CD8-positive, alpha-beta memory T cell (primary cell): ENCODE measurements at regions not wholly inside any gene's neighbourhood (a gene's known extent, or its start where the extent isn't known, plus 50 kb on each side); places are given as distances from the start of the nearest gene placed in this dataset.
A peak's percentile ranks its signal among the peaks of the same experiment; 100 is the strongest.

Experiments
- CTCF ChIA-PET: fragments of 350-600 bp; sonication (Branson Sonifier 250); formaldehyde crosslinking; loops from one replicate; lab custom pipeline; 2021; ENCODE audit warnings: antibody characterized with exemption; lab: Charles Lee
- POLR2A ChIA-PET: fragments of 350-600 bp; sonication (Branson Sonifier 250); formaldehyde crosslinking; loops from one replicate; lab custom pipeline; 2021; ENCODE audit warnings: antibody characterized with exemption; lab: Charles Lee
- DNase-seq, 5 donors: peaks; one replicate each; pipeline versions ENCODE4 v3.0.0 to v3.0.0-alpha.2; 2020 to 2022; ENCODE audit warnings: mixed read lengths in 1 of 5
- H3K27ac ChIP-seq: one replicate; pipeline ENCODE4 v1.7.0; 2013; ENCODE audit warnings: low read depth, mild to moderate bottlenecking, low read length, moderate library complexity
- H3K27me3 ChIP-seq: 2 replicates; pipeline ENCODE4 v1.7.0; 2013; ENCODE audit warnings: low read length, mild to moderate bottlenecking; ENCODE audit not compliant: insufficient read depth, poor library complexity, severe bottlenecking
- H3K36me3 ChIP-seq: 2 replicates; pipeline ENCODE4 v1.7.0; 2013; ENCODE audit warnings: mild to moderate bottlenecking, low read length, moderate library complexity; ENCODE audit not compliant: insufficient read depth
- H3K4me1 ChIP-seq: 2 replicates; pipeline ENCODE4 v1.7.0; 2013; ENCODE audit warnings: mild to moderate bottlenecking, low read length, moderate library complexity; ENCODE audit not compliant: insufficient read depth
- H3K4me3 ChIP-seq: 2 replicates; pipeline ENCODE4 v1.7.0; 2013; ENCODE audit warnings: mild to moderate bottlenecking, low read length
- H3K9me3 ChIP-seq: 2 replicates; pipeline ENCODE4 v1.7.0; 2013; ENCODE audit warnings: mild to moderate bottlenecking, low read length
- H3K27ac Mint-ChIP-seq, 8 donors: one replicate each; pipeline ENCODE4 v1.8.0; 2020 to 2021; ENCODE audit warnings: mixed read lengths in 8 of 8, mild to moderate bottlenecking in 6 of 8, inconsistent platforms in 3 of 8, moderate library complexity in 3 of 8
- H3K27me3 Mint-ChIP-seq, 2 donors: one replicate each; pipeline ENCODE4 v1.8.0; 2020 to 2021; ENCODE audit warnings: mixed read lengths in 2 of 2, mild to moderate bottlenecking in 1 of 2, moderate library complexity in 1 of 2
- H3K36me3 Mint-ChIP-seq, 3 donors: one replicate each; pipeline ENCODE4 v1.8.0; 2020 to 2021; ENCODE audit warnings: mixed read lengths in 3 of 3, inconsistent platforms in 1 of 3, mild to moderate bottlenecking in 1 of 3
- H3K4me1 Mint-ChIP-seq, 3 donors: one replicate each; pipeline ENCODE4 v1.8.0; 2020 to 2021; ENCODE audit warnings: mixed read lengths in 3 of 3, inconsistent platforms in 1 of 3, mild to moderate bottlenecking in 1 of 3
- H3K4me3 Mint-ChIP-seq, 7 donors: one replicate each; pipeline ENCODE4 v1.8.0; 2020 to 2021; ENCODE audit warnings: mixed read lengths in 7 of 7, mild to moderate bottlenecking in 6 of 7, moderate library complexity in 4 of 7, inconsistent platforms in 2 of 7
- H3K9me3 Mint-ChIP-seq, 5 donors: one replicate each; pipeline ENCODE4 v1.8.0; 2020 to 2022; ENCODE audit warnings: mixed read lengths in 5 of 5, mild to moderate bottlenecking in 3 of 5, moderate library complexity in 2 of 5, inconsistent platforms in 1 of 5

- Histone ChIP-seq H3K27ac (no peak overlapping the region), H3K27me3 (no peaks in the 10 kb centered on the region), H3K4me1 (no peaks in the 10 kb centered on the region), H3K9me3 (no peaks in the 10 kb centered on the region), H3K36me3 (no peaks in the 10 kb centered on the region), H3K4me3 (no peak overlapping the region)
- ChIA-PET POLR2A (no interaction called here), CTCF (no interaction called here)
- H3K27ac Mint-ChIP-seq = no peak overlapping the region
- DNase-seq = no peak
- peaks cover 6 to 8% of the 10 kb centered on the region in 2 donors for H3K27me3 Mint-ChIP-seq
- H3K4me1 Mint-ChIP-seq = peaks cover 9 to 16% (median 12%) of the 10 kb centered on the region in 3 donors
- no peaks in the 10 kb centered on the region for H3K36me3 Mint-ChIP-seq
- H3K4me3 Mint-ChIP-seq = no peak overlapping the region
- H3K9me3 Mint-ChIP-seq = no peaks in the 10 kb centered on the region
Measured at GRCh38 chr1:229951856-229952534, 115.0 kb upstream of the GALNT2 start.

- H3K27ac ChIP-seq = no peak overlapping the region
- H3K9me3 ChIP-seq = no peaks in the 10 kb centered on the region
- H3K4me3 ChIP-seq = no peak overlapping the region
- Mint-ChIP-seq H3K27me3 (peaks cover 10% of the 10 kb centered on the region in 2 donors), H3K27ac (no peak overlapping the region), H3K4me1 (peaks cover 9 to 16% (median 12%) of the 10 kb centered on the region in 3 donors), H3K36me3 (peaks cover 0 to 4% (median 0%) of the 10 kb centered on the region in 3 donors), H3K4me3 (no peak overlapping the region), H3K9me3 (no peaks in the 10 kb centered on the region)
- no peaks in the 10 kb centered on the region for H3K4me1 ChIP-seq
- POLR2A ChIA-PET = no interaction called here
- CTCF ChIA-PET = no interaction called here
- H3K27me3 ChIP-seq = no peaks in the 10 kb centered on the region
- no peak for DNase-seq
- H3K36me3 ChIP-seq = no peaks in the 10 kb centered on the region
Measured at GRCh38 chr1:229952670-229953520, 114.1 kb upstream of the GALNT2 start.

- ChIA-PET CTCF (no interaction called here), POLR2A (no interaction called here)
- no peaks in the 10 kb centered on the region for H3K9me3 ChIP-seq
- H3K9me3 Mint-ChIP-seq = peaks cover 0 to 1% (median 0%) of the 10 kb centered on the region in 5 donors
- peaks cover 10 to 14% of the 10 kb centered on the region in 2 donors for H3K27me3 Mint-ChIP-seq
- H3K4me3 ChIP-seq = no peak overlapping the region
- H3K4me1 ChIP-seq = no peaks in the 10 kb centered on the region
- H3K36me3 ChIP-seq = no peaks in the 10 kb centered on the region
- H3K4me3 Mint-ChIP-seq = peak overlapping the region in 4 of 7 donors; percentile 10 to 17 (median 13)
- H3K36me3 Mint-ChIP-seq = peaks cover 0 to 4% (median 0%) of the 10 kb centered on the region in 3 donors
- no peak overlapping the region for H3K27ac ChIP-seq
- no peak overlapping the region for H3K27ac Mint-ChIP-seq
- no peaks in the 10 kb centered on the region for H3K27me3 ChIP-seq
- H3K4me1 Mint-ChIP-seq = peaks cover 9 to 16% (median 12%) of the 10 kb centered on the region in 3 donors
- DNase-seq = peak in 1 of 5 donors; percentile 21
Measured at GRCh38 chr1:229953736-229954326, 113.2 kb upstream of the GALNT2 start.

- no peaks in the 10 kb centered on the region for H3K27me3 ChIP-seq
- Mint-ChIP-seq H3K4me1 (no peaks in the 10 kb centered on the region), H3K36me3 (no peaks in the 10 kb centered on the region), H3K27me3 (peaks cover 18 to 46% of the 10 kb centered on the region in 2 donors), H3K4me3 (no peak overlapping the region), H3K27ac (no peak overlapping the region), H3K9me3 (peaks cover 0 to 3% (median 0%) of the 10 kb centered on the region in 5 donors)
- H3K9me3 ChIP-seq = no peaks in the 10 kb centered on the region
- H3K4me1 ChIP-seq = no peaks in the 10 kb centered on the region
- H3K27ac ChIP-seq = no peak overlapping the region
- CTCF ChIA-PET = no interaction called here
- DNase-seq = no peak
- H3K36me3 ChIP-seq = no peaks in the 10 kb centered on the region
- POLR2A ChIA-PET = no interaction called here
- H3K4me3 ChIP-seq = no peak overlapping the region
Measured at GRCh38 chr1:229964281-229964680, 102.8 kb upstream of the GALNT2 start.

- CTCF ChIA-PET = no interaction called here
- no peak for DNase-seq
- peaks cover 0 to 6% (median 3%) of the 10 kb centered on the region in 5 donors for H3K9me3 Mint-ChIP-seq
- H3K36me3 ChIP-seq = no peaks in the 10 kb centered on the region
- no peak overlapping the region for H3K4me3 ChIP-seq
- no peak overlapping the region for H3K4me3 Mint-ChIP-seq
- H3K4me1 ChIP-seq = no peaks in the 10 kb centered on the region
- peaks cover 17 to 18% of the 10 kb centered on the region in 2 donors for H3K27me3 Mint-ChIP-seq
- no peaks in the 10 kb centered on the region for H3K36me3 Mint-ChIP-seq
- H3K4me1 Mint-ChIP-seq = no peaks in the 10 kb centered on the region
- no peaks in the 10 kb centered on the region for H3K9me3 ChIP-seq
- H3K27me3 ChIP-seq = no peaks in the 10 kb centered on the region
- H3K27ac ChIP-seq = no peak overlapping the region
- POLR2A ChIA-PET = no interaction called here
- H3K27ac Mint-ChIP-seq = no peak overlapping the region
Measured at GRCh38 chr1:229970714-229971113, 96.3 kb upstream of the GALNT2 start.

- POLR2A ChIA-PET = no interaction called here
- Mint-ChIP-seq H3K27me3 (peaks cover 13 to 15% of the 10 kb centered on the region in 2 donors), H3K36me3 (no peaks in the 10 kb centered on the region), H3K4me1 (no peaks in the 10 kb centered on the region), H3K9me3 (peaks cover 0 to 7% (median 3%) of the 10 kb centered on the region in 5 donors), H3K27ac (no peak overlapping the region), H3K4me3 (no peak overlapping the region)
- Histone ChIP-seq H3K36me3 (no peaks in the 10 kb centered on the region), H3K4me3 (no peak overlapping the region), H3K27ac (no peak overlapping the region), H3K9me3 (no peaks in the 10 kb centered on the region), H3K4me1 (no peaks in the 10 kb centered on the region), H3K27me3 (no peaks in the 10 kb centered on the region)
- no peak for DNase-seq
- CTCF ChIA-PET = no interaction called here
Measured at GRCh38 chr1:229971141-229971540, 95.9 kb upstream of the GALNT2 start.

- H3K27me3 Mint-ChIP-seq = peaks cover 7% of the 10 kb centered on the region in 2 donors
- no peak for DNase-seq
- H3K4me1 ChIP-seq = no peaks in the 10 kb centered on the region
- no peak overlapping the region for H3K27ac ChIP-seq
- H3K9me3 Mint-ChIP-seq = peaks cover 0 to 7% (median 2%) of the 10 kb centered on the region in 5 donors
- ChIA-PET POLR2A (no interaction called here), CTCF (no interaction called here)
- H3K36me3 Mint-ChIP-seq = peaks cover 0 to 5% (median 0%) of the 10 kb centered on the region in 3 donors
- H3K36me3 ChIP-seq = no peaks in the 10 kb centered on the region
- H3K4me3 Mint-ChIP-seq = no peak overlapping the region
- H3K27me3 ChIP-seq = no peaks in the 10 kb centered on the region
- H3K4me3 ChIP-seq = no peak overlapping the region
- H3K4me1 Mint-ChIP-seq = no peaks in the 10 kb centered on the region
- no peak overlapping the region for H3K27ac Mint-ChIP-seq
- H3K9me3 ChIP-seq = no peaks in the 10 kb centered on the region
Measured at GRCh38 chr1:229972600-229973296, 94.3 kb upstream of the GALNT2 start.
